Suppressor macrophage (primary cell): ENCODE measurements at regions not wholly inside any gene's neighbourhood (a gene's known extent, or its start where the extent isn't known, plus 50 kb on each side); places are given as distances from the start of the nearest gene placed in this dataset.
"Not testable (repeated sequence)": the region's sequence is repeated elsewhere in the genome, so short reads cannot be mapped to it uniquely, and the experiment has no call there.

Experiments used
- DNase-seq, 4 experiments: peaks; one replicate each; pipeline ENCODE4 v3.0.0-alpha.2; 2020 to 2022

DNA sequence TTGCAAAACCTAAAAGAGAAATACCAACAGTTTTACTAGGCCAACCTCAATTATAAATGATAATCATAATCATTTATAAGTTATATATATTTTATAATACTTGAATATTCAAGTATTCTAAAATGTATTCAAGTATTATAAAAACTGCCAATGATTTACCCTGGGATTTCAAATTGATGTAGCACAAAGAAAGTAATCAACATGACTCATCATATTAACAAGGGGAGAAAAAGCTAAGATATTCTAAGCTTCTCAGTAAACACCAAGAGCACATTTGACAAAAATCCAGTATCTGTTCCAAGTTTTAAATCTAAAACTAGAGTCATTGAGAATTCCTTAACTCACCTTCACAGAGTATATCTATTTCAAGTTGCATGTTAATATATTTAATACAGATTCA, 56.1 kb downstream of the CAPZA3 start:
- no peak for DNase-seq

- no peak for DNase-seq
These were observed 59.7 kb downstream of the CAPZA3 start for GRCh38 chr12:18797604-18798003.

GRCh38 chr12:18798535-18799361, 60.8 kb downstream of the CAPZA3 start:
- no peak for DNase-seq

DNA sequence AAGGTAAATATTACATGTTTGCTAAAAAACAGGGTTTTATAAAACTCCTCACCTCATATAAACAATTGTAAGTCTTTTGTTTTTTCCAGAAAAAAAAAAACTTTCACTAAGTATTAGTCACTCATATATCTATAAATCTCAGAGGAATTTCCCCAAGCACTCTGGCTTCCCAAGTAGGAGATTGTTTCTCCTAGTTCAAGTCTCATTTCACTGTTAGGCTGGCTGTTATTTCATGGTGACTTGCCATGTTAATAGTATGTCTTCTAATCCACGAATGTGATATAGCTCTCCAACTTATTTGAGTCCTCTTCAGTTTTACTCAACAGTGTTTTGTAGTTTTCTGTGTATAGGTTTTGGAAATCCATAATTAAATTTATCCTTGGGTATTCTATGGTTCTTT, 61.6 kb downstream of the CAPZA3 start:
- DNase-seq: no peak

- no peak for DNase-seq
These were observed 67.8 kb downstream of the CAPZA3 start for GRCh38 chr12:18805516-18806248.

DNA sequence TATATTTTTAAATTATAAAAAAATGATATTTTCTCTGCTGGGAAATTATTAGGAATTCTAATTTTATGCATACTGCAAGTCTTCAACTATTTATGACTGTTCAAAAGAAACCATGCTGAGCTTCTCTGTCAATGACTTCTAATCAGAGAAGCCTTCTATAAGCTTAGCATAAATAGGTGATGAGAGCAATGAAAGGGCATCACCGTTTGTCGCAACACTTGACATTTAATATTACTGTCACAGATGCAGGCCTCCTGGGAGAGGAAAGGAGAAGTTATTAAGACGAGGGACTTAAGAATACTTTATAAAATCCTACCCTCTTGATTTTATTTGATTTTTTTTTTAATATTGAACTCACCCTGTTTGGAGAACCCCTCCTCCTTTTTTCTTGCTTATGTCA, 69.8 kb downstream of the CAPZA3 start:
- peak in 2 of 4 experiments; percentile 10 to 14 for DNase-seq

DNA sequence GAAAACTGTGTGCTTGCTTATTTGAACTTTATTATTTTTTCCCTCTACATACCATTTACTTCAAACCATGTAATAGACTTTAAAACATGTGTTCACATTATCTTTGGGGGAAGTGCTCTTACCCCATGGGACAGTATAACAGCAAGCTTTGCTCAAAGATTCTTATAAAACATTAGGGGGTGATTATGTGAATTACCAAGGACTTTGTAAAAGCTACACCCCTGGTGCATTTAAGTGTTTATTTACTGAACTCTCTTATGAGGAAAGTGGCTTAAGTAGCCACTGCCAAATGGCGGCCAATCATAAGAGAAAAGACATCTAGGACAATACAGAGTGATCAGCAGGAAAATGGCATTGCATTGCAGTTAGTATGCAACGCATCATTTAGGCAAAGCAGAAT, 70.3 kb downstream of the CAPZA3 start:
- DNase-seq: no peak

DNA sequence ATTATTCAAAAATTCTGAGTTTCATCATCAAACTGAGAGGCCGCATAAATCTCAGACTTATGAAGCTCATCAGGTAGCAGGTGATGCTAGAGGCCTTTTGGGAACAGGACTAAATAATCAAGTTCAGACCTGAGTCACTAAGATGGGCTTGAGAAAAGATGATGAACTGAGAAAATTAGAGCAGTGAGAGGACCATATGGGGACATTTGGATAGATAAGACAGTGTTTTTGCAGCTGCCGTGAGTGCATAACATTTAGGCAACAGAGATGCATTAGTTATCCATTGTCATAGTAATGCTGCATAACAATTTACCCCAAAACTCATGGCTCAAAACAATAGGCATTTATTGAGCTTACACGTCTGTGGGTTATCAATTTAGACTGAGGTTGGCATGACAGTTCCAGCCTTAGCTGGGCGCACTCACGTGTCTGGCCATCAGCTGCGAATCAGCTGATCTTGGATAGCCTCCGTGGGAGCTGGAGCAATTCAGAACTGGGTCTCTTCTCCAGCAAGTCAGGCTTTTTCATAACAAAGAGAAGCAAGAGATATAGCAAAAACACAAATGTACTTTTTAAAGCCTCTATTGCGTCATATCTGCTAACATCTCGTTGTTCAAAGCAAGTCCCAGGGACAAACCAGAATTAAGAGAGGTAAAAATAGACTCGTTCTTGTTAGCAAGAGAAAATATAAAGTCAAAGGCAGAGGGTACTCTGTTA, 72.8 kb downstream of the CAPZA3 start:
- DNase-seq: peak in 3 of 4 experiments; percentile 12 to 34 (median 24)

GRCh38 chr12:18811273-18811672, 73.4 kb downstream of the CAPZA3 start:
- DNase-seq: peak; percentile 49 to 84 (median 71)

DNA sequence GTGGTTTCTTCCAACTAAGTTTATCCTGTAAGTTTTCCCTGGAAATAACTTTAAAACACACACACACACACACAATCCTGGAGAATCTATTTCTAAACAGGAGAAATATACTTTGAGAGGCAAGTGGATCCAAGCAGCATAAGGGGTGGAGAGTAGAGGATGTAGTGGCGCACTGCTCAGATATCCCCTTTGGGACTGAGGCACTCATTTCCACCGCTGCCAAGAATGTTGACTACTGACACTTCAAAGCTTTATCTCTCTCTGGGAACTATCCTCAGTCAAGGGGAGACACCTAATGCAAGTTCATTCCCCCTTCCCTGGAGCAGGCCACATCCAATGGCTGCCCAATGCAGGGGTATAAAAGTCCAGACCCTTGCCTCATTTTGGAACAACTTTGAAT, 75.8 kb downstream of the CAPZA3 start:
- DNase-seq: no peak

DNA sequence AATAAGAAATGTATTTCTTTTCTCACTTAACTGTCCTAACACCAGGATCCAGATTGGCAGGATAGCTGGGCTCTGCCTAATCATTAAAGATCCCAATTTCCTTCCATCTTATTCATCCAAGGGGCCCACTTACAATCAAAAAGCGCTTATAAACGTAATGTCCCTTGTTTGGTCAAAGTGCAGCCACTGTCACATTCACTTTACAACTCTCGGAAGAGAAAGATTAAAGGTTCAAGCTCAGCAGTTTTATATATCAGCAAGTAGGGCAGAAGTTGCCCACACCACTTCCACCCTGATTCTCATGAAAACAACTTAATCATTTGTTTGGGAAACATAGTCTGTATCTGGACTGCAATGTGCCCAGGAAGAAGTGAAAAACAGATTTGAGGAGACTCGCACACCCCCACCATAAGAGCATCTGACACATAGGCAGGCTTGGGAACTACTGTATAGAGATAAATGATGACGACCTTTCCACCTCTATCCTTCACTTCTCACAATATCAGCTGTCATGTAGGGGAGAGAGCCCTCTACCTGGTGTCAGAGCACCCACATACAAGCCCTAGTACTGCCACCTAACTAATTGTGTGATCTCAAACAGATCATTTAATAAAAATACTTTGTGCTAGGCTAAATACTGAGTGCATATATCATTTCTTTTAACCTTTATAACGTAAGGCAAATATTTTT, 80.8 kb downstream of the CAPZA3 start:
- DNase-seq: no peak

DNA sequence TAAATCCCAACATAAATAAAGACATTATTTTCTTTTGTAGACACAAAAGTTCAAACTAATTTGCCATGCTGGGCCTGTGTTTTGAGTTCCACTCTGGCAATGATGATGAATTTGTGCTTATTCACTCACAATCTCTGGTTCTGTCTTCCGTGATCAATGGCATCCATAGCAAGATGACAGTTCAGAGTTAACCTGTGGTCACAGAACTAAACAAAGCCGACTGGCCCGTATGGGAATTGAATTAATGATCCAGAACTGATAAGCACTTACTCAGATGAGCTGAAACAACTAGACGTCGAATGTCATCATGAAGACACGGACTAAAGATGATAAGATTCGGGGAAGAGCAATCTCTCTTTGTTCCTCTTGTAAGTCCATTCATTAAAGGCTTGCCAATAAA, 81.6 kb downstream of the CAPZA3 start:
- no peak for DNase-seq

DNA sequence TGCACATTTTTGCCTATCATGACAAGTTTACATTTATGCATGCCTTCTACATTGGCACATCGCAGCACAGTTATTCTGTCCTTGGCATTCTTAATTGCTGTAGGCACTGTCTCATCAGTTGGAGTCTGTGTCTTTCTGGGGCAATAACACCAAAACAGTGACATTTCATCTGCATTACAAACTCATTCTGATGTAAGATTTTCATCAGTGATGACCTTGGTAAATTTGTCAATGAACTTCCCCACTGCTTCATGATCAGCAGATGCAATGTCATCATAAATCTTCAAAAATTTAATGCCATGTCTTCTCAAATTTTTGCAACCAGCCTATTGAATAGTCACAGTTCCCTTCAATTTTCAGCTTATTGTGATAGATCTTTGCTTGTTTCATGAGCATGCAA, 85.5 kb downstream of the CAPZA3 start:
- DNase-seq: peak; percentile 21 to 80 (median 46)

DNA sequence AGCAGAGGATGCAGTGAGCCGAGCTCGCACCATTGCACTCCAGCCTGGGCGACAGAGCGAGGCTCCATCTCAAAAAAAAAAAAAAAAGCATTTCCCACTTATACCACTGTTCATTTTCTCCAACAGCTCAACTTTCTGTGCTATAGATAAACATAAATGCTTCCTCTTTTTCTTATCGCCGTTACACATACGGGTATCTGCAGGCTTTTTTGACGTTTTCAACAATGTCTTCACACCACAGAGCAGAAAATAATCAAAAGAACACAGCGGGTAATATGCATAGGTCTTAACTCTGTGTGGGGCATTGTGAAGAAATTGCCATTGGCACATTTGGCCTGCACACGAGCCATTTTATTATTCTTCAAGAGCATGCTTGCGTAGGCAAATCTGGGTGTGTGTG, 86.4 kb downstream of the CAPZA3 start:
- DNase-seq: peak in 3 of 4 experiments; percentile 5 to 27 (median 25)

GRCh38 chr12:18825138-18825537, 87.2 kb downstream of the CAPZA3 start:
- DNase-seq: no peak

GRCh38 chr12:18827913-18828312, 90.0 kb downstream of the CAPZA3 start:
- DNase-seq: no peak

DNA sequence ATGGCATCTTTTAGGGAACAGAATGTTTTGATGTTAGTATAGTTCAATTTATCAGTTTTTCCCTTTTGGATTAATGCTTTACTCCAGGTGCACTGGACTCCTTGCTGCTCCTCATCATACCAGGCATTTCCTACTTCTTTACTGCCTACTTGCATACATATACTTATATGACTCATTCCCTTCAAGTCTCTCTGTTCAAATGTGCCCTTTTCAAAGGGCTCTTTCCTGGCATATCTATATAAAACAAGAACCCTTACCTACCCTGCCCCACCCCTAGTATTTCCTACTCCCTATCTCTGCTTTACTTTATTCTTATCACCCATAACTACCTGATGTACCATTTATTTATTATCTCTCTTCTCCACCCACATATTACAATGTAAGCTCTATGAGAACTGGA, 90.6 kb downstream of the CAPZA3 start:
- no peak for DNase-seq

GRCh38 chr12:18828987-18829386, 91.1 kb downstream of the CAPZA3 start:
- DNase-seq: no peak

GRCh38 chr12:18832932-18833331, 95.0 kb downstream of the CAPZA3 start:
- DNase-seq: not testable (repeated sequence)

GRCh38 chr12:18837025-18837424, 99.1 kb downstream of the CAPZA3 start:
- no peak for DNase-seq

DNA sequence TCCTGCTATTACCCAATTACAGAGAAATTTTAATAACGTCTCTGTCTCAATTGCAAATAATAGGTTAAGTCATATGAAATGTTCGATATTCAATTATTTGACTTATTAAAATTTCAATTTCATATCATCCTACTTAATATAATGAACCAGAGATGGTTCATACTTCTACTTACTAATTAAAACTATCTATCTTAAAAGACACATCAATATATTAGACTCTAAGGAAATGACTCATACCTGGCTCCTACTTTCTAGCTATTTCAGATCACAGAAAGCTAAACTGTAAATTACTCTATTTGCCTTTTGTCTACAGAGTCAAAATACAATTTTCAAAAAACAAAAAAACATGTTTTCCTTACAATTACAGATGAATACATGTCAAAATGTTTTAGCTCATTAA, 99.6 kb downstream of the CAPZA3 start:
- DNase-seq: no peak

DNA sequence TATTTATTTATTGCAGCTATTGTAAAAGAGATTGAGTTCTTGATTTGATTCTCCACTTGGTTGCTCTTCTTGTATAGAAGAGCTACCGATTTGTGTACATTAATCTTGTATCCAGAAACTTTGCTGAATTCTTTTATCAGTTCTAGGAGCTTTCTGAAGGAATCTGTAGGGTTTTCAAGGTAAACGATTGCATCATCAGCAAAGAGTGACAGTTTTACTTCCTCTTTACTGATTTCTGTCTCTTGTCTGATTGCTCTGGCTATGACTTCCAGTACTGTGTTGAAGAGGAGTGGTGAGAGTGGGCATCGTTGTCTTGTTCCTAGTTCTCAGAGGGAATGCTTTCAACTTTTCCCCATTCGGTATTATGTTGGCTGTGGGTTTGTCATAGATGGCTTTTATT, 103.1 kb downstream of the CAPZA3 start:
- DNase-seq: peak in 2 of 4 experiments; percentile 40 to 48

- DNase-seq: no peak
These were observed 111.2 kb downstream of the CAPZA3 start for GRCh38 chr12:18849080-18849479.
